PC-3 (cell line): ENCODE measurements at regions not wholly inside any gene's neighbourhood (a gene's known extent, or its start where the extent isn't known, plus 50 kb on each side); places are given as distances from the start of the nearest gene placed in this dataset.
"Not testable (repeated sequence)": the region's sequence is repeated elsewhere in the genome, so short reads cannot be mapped to it uniquely, and the experiment has no call there.

ENCODE experiments used
- EZH2 ChIP-seq: fragments of 300-600 bp; sonication (generic); IDR thresholded peaks from one replicate; pipeline ENCODE4 v1.6.1; 2017; ENCODE audit warnings: antibody characterized with exemption, mild to moderate bottlenecking, low read length; ENCODE audit not compliant: unreplicated experiment
- TF ChIP-seq, protein P1 (sequence below): fragments of 300-600 bp; sonication (generic); conservative IDR thresholded peaks from 2 replicates; pipeline ENCODE4 v1.5.1; 2017; ENCODE audit warnings: antibody characterized with exemption, low read depth, mild to moderate bottlenecking, low read length

GRCh38 chr20:30309938-30310337, 947.5 kb upstream of the DEFB115 start:
- TF ChIP-seq EZH2: not testable (repeated sequence)
- TF ChIP-seq, protein P1, sequence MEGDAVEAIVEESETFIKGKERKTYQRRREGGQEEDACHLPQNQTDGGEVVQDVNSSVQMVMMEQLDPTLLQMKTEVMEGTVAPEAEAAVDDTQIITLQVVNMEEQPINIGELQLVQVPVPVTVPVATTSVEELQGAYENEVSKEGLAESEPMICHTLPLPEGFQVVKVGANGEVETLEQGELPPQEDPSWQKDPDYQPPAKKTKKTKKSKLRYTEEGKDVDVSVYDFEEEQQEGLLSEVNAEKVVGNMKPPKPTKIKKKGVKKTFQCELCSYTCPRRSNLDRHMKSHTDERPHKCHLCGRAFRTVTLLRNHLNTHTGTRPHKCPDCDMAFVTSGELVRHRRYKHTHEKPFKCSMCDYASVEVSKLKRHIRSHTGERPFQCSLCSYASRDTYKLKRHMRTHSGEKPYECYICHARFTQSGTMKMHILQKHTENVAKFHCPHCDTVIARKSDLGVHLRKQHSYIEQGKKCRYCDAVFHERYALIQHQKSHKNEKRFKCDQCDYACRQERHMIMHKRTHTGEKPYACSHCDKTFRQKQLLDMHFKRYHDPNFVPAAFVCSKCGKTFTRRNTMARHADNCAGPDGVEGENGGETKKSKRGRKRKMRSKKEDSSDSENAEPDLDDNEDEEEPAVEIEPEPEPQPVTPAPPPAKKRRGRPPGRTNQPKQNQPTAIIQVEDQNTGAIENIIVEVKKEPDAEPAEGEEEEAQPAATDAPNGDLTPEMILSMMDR: not testable (repeated sequence)
